ENCODE measurements at regions not wholly inside any gene's neighbourhood (a gene's known extent, or its start where the extent isn't known, plus 50 kb on each side); places are given as distances from the start of the nearest gene placed in this dataset.

DNA sequence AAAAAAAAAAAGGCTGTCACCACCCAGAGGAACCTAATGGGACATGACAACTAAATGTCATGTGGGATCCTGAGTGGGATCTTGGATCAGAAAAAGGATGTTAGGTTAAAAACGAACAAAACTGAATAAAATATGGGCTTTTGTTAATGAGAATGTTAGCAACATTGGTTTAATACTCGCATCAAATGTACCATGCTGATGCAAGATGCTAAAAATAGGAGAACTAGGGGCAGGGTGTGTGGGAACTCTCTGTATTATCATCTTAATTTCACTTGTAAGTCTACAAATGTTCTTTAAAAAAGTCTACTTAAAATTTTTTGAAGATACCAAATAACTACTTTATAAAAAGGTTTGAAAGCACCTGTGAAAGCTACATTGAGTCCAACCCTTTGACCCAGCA lies 88.8 kb upstream of the PRR5 start:
- TF ChIP-seq, protein P1, sequence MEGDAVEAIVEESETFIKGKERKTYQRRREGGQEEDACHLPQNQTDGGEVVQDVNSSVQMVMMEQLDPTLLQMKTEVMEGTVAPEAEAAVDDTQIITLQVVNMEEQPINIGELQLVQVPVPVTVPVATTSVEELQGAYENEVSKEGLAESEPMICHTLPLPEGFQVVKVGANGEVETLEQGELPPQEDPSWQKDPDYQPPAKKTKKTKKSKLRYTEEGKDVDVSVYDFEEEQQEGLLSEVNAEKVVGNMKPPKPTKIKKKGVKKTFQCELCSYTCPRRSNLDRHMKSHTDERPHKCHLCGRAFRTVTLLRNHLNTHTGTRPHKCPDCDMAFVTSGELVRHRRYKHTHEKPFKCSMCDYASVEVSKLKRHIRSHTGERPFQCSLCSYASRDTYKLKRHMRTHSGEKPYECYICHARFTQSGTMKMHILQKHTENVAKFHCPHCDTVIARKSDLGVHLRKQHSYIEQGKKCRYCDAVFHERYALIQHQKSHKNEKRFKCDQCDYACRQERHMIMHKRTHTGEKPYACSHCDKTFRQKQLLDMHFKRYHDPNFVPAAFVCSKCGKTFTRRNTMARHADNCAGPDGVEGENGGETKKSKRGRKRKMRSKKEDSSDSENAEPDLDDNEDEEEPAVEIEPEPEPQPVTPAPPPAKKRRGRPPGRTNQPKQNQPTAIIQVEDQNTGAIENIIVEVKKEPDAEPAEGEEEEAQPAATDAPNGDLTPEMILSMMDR (IDR thresholded peaks at IDR 0.05) = no peak
- TF ChIP-seq ZFX (IDR thresholded peaks at IDR 0.05; ENCODE audit: borderline replicate concordance) = no peak
